DMS153 (cell line): ENCODE measurements at regions not wholly inside any gene's neighbourhood (a gene's known extent, or its start where the extent isn't known, plus 50 kb on each side); places are given as distances from the start of the nearest gene placed in this dataset.

Experiments used
- DNase-seq: peaks from one replicate; lab custom pipeline; 2025; lab: John Stamatoyannopoulos, UW

DNA sequence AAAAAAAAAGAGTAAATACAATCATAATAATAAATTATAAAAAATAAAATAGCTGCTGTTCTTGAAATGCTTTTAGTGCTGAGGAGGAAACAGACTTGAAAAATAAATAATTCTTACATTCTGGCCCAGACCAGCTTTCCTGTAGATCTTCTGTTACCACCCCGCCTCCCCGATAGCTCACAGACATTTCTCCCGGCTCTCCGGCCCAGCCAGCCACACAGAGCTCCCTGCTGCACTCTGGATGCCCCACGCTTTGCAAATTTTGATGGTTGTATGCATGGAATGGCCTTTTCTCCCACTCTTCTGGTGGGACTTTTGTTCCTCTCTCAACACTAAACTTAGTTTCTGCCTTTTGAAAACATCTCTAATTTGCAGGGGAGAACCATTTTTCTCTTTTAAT, 249.3 kb downstream of the ATP23 start:
- DNase-seq = no peak

DNA sequence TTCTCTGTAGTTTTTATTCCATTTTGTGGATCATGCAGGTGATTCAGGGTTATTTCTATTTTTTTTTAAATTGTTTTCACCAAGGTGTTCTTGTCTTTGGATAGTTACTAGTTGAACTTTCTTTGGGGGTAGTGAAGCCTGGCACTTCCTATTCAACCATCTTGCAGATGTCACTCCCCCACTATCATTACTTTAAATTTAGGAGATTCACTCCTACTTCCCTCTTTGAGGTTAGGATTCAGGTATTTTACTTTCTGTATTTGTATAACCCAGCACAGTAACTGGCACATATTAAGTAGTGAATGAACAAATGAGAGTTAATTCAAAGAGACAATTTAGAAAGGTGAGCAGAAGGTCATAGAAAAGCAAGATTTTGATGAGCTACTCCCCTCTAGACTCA, 255.6 kb downstream of the ATP23 start:
- DNase-seq = no peak

GRCh38 chr12:58202933-58203718, 261.8 kb downstream of the ATP23 start:
- DNase-seq = peak; percentile 66

GRCh38 chr12:58204071-58204470, 262.7 kb downstream of the ATP23 start:
- DNase-seq = no peak

DNA sequence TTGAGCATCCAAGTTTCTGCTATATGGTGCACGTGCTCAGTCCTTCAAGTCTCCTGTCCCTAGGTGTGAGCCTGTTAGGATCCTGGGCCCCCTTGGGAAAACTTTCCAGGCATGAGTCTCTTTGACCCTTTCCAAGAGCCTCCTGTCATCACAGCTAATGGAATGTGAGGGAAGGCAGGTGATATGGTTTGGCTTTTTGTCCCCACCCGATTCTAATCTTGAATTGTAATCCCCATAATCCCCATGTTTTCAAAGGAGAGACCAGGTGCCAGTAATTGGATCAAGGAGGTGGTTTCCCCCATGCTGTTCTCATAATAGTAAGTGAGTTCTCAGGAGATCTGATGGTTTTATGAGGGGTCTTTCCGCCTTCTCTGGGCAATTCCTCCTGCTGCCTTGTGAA, 265.5 kb downstream of the ATP23 start:
- no peak for DNase-seq

- no peak for DNase-seq
These were observed 269.8 kb downstream of the ATP23 start for GRCh38 chr12:58211211-58211610.

- DNase-seq = no peak
These were observed 275.8 kb downstream of the ATP23 start for GRCh38 chr12:58217130-58217529.

GRCh38 chr12:58224536-58225105, 283.3 kb downstream of the ATP23 start:
- no peak for DNase-seq

- no peak for DNase-seq
These were observed 284.0 kb downstream of the ATP23 start for GRCh38 chr12:58225203-58225877.

GRCh38 chr12:58233886-58234285, 292.5 kb downstream of the ATP23 start:
- DNase-seq = peak; percentile 2

DNA sequence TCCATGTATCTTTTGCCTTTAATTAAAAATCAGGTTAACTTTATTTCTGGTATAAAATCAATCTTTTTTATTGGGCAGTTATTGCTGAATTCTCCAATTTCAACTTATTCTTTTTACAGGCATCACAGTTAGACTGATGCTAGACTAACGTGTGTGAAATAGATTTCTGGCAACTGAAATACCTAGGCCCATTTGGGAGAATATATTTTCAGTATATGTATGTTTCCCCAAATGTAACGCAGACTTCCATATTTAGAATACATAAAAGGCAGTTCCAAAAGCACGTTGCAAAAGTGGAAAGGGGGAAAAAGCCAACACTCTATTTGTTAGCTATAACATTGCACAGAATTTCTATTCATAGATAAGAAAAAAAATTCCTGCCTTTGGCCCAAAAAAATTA, 297.0 kb downstream of the ATP23 start:
- no peak for DNase-seq

DNA sequence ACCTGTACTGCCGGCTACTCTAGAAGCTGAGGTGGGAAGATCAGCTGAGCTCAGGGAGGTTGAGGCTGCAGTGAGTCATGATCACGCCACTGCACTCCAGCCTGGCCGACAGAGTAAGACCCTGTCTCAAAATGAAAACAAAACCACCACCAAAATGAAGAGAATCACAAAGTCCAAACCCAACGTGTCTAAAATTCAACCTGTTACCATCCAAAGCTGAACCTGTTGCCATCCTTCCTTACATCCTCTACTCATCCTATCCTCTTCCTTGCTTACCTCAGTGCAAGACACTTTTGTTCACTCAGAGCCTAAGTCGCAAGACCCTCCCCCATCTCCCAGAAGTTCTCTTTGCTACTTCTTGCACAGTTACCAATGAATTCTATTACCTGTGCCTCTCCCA, 299.7 kb downstream of the ATP23 start:
- no peak for DNase-seq

GRCh38 chr12:58242796-58243630, 301.6 kb downstream of the ATP23 start:
- DNase-seq = no peak

GRCh38 chr12:58247633-58248032, 306.3 kb downstream of the ATP23 start:
- DNase-seq = no peak

DNA sequence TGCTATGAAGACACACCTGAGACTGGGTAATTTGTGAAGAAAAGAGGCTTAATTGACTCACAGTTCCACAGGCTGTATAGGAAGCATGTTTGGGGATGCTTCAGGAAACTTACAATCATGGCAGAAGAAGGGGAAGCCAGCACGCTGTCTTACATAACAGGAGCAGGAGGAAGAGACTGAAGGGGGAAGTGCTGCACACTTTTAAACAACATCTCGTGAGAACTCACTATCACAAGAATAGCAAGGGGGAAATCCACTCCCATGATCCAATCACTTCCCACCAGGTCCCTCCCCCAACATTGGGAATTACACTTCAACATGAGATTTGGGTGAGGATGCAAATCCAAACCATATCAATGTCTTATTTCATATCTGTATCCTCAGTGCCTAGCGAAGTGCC, 307.2 kb downstream of the ATP23 start:
- DNase-seq = no peak

DNA sequence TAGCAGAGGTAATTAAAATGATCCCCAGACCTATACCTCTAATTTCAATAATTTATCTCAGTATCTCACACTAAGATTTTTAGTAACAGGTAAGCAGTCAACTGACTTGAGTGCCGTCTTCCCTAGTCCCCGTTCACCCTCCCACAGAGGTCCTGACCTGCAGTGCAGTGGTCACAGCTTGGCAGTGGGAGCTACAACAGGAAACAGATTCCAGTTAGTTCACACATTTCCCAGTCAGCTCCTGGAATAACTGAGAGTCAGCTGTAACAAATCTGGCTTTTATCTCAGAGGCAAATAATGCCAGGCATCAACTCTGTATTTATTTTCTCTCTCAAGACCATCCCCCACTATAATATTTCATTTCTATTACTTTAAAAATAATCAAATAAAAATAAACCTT, 308.2 kb downstream of the ATP23 start:
- DNase-seq = no peak

DNA sequence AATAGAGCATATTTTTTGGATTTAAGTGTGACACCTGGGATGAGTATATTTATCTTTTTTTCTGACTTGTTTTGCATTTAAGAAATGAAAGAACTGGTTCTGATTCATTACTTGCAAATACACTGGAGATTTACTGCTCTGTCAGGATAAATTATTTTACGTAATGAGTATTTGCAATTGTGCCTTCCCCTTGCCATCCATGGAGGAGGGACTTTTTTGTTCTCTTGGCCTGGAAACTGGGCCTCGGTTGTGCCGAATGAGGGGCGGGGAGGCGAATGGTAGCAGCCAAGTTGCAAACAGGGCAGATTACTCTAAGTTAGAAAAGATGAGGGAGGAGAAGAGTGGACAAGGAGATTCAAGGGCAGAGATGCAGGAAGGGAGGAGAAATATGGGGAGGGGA, 308.7 kb downstream of the ATP23 start:
- no peak for DNase-seq

DNA sequence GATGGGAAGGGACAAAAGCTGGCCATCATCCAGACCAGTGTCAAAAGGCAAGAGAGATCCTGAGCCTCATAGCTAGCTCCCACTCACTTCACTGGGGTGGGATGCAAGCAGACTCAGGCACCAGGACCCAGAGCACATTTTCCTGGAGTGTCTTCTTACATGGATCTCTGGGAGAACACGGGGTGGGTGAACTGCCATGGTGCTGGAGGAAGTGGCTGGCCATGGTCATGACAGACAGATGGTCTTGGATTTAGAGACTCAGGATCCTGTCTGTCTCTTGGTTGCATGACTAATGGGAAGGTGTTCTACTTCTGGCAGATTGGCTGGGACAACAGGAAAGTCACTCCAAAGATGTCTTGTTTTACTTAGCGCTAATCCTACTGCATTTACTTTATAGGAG, 311.5 kb downstream of the ATP23 start:
- no peak for DNase-seq

DNA sequence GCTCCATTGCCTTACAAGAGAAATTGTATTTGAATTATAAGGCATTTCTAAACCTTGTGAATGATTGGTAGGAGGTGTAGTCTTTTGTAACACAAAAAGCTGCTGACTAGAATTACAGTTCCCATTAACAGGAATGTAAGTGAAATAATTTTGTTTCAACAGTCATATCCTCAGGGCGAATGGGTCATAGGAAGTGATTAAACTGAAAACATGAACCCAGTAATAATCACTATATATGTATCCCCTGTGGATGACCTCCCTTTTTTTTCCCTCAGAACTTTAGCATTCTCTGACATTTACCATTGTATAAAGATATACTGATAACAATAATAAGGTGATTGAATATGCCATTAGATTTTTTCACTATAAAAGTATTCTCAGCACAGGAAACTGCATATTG, 312.3 kb downstream of the ATP23 start:
- no peak for DNase-seq

GRCh38 chr12:58254463-58255100, 313.2 kb downstream of the ATP23 start:
- DNase-seq = no peak

DNA sequence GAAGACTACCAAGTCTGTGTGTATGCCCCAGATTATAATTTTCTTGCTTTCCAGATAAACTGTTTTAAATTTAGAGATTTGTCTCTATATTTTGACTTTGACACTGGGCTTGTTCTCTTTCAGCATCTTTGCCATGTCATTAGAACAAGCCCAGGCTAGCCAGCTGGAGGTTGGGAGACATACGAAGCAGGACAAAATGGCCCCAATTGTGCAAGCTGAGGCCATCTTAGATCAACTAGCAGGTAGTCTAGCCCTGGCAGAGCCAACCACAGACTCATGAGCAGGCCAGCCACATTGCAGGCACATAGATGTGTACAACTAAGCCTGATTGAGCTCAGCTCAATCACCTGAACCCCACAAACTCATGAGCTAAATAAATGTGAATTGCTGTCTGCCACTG, 321.4 kb downstream of the ATP23 start:
- no peak for DNase-seq

- DNase-seq = no peak
These were observed 322.4 kb downstream of the ATP23 start for GRCh38 chr12:58263816-58264215.
